ENCODE measurements at regions not wholly inside any gene's neighbourhood (a gene's known extent, or its start where the extent isn't known, plus 50 kb on each side); places are given as distances from the start of the nearest gene placed in this dataset.
A peak's percentile ranks its signal among the peaks of the same experiment; 100 is the strongest.

- TF ChIP-seq AR (CRISPR knock-in tag; IDR thresholded peaks at IDR 0.05) (no peak), ZNF281 (CRISPR knock-in tag; IDR thresholded peaks at IDR 0.05) (no peak), CDX4 (CRISPR knock-in tag; IDR thresholded peaks at IDR 0.05; ENCODE audit: borderline replicate concordance) (no peak), ZMAT4 (CRISPR knock-in tag; IDR thresholded peaks at IDR 0.05) (no peak), HMGA2 (CRISPR knock-in tag; IDR thresholded peaks at IDR 0.05) (no peak), ATF2 (CRISPR knock-in tag; IDR thresholded peaks at IDR 0.05; ENCODE audit: borderline replicate concordance, low read depth) (no peak), MAX (CRISPR knock-in tag; IDR thresholded peaks at IDR 0.05) (no peak)
Observed at GRCh38 chr2:67579806-67580205, 182.7 kb downstream of the ETAA1 start (continued).

GRCh38 chr2:67581751-67582150 lies 184.6 kb downstream of the ETAA1 start:
- peaks cover 36% of the 10 kb centered on the region for H3K9me3 Mint-ChIP-seq
- DNase-seq (ENCODE audit: low spot score) = peak; percentile 29
- ATAC-seq = peak; percentile 100
- peaks cover 2% of the 10 kb centered on the region; the same call in 1 of the 2 replicates for H3K27me3 Mint-ChIP-seq (ENCODE audit: low read depth)
- no peak overlapping the region for H3K4me3 Mint-ChIP-seq
- TF ChIP-seq ZMAT4 (CRISPR knock-in tag; IDR thresholded peaks at IDR 0.05) (no peak), CTCF (IDR thresholded peaks at IDR 0.05) (peak; percentile 32)
- ChIA-PET POLR2A (no interaction called here), CTCF (interaction anchor here (0.6 to 1.8 kb wide), 18 partner anchors 10 to 525 kb away, joined by 3 to 9 read pairs (median 3); no protein-coding TSS in a partner anchor)
- no peak overlapping the region for H3K27ac Mint-ChIP-seq
- peaks cover 25% of the 10 kb centered on the region for H3K36me3 Mint-ChIP-seq
- H3K4me1 Mint-ChIP-seq = no peaks in the 10 kb centered on the region; the same call in 1 of the 2 replicates

- Mint-ChIP-seq H3K36me3 (peaks cover 25% of the 10 kb centered on the region), H3K27me3 (ENCODE audit: low read depth) (peaks cover 2% of the 10 kb centered on the region; the same call in 1 of the 2 replicates), H3K9me3 (peaks cover 51% of the 10 kb centered on the region), H3K4me3 (no peak overlapping the region), H3K27ac (no peak overlapping the region), H3K4me1 (no peaks in the 10 kb centered on the region; the same call in 1 of the 2 replicates)
- ATAC-seq = no peak
- ChIA-PET CTCF (no interaction called here), POLR2A (interaction anchor here (0.7 kb wide), 1 partner anchor 300 kb away, joined by 8 read pairs; no protein-coding TSS in a partner anchor)
- no peak for DNase-seq (ENCODE audit: low spot score)
- TF ChIP-seq USF2 (CRISPR knock-in tag; IDR thresholded peaks at IDR 0.05) (no peak), TEAD1 (CRISPR knock-in tag; IDR thresholded peaks at IDR 0.05) (no peak), JAZF1 (CRISPR knock-in tag; IDR thresholded peaks at IDR 0.05) (no peak)
Observed at GRCh38 chr2:67583185-67583584, 186.1 kb downstream of the ETAA1 start.
